HS-5 (cell line): ENCODE measurements at regions not wholly inside any gene's neighbourhood (a gene's known extent, or its start where the extent isn't known, plus 50 kb on each side); places are given as distances from the start of the nearest gene placed in this dataset.
"Not testable (repeated sequence)": the region's sequence is repeated elsewhere in the genome, so short reads cannot be mapped to it uniquely, and the experiment has no call there.

Experiments used
- DNase-seq: peaks from one replicate; pipeline ENCODE4 v3.0.0-alpha.2; 2012; ENCODE audit warnings: low read depth

DNA sequence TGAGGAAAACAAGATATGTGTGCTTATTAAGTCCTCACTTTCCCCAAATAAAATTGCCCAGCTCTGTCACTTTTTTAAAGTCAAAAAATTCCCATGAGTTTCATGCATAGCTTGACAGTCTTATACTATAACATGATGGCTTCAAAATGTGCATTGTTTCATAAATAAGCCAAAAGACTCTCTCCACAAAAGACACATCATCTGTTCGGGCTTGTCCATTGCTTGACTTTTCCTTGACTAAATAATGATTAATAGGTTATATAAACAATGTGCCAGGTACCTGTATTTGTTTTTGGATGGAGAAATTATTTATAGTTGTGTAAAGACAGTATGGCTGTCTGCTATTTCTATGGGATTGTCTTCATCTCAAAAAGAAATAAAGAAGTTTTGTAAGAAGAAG lies 329.2 kb upstream of the KLF3 start:
- no peak for DNase-seq

DNA sequence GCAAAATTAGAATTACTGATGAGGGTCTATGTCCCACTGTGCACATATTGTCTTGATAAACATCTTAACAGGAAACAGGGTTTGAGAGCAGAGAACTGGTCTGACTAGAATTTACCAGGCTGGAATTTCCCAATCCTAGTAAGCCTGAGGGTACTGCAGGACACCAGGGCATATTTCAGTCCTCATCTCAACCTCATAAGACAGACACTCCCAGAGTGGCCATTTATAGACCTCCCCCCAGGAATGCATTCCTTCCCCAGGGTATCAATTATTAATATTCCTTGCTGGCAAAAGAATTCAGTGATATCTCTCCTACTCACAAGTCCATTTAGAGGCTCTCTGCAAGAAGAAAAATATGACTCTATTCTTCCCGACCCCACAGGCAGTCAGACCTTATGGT lies 325.1 kb upstream of the KLF3 start:
- not testable (repeated sequence) for DNase-seq

DNA sequence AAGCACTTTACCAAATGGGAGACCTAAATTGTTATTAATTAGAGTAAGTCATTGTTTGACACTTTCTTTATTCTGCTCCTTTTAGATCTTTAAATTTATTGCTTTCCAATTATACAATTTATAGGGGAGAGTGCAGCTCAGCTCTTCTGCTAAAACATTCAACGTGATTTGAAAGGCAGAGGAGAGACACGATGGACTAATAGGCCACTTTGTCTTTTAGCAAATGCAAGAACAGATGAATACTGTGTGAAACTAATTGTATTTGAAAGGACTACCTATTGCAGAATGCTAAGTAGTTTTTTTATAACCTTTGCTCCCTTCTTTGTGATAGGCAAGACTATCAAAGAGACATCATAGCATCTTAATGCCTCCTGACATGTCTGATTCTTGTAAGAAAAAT lies 320.4 kb upstream of the KLF3 start:
- no peak for DNase-seq

DNA sequence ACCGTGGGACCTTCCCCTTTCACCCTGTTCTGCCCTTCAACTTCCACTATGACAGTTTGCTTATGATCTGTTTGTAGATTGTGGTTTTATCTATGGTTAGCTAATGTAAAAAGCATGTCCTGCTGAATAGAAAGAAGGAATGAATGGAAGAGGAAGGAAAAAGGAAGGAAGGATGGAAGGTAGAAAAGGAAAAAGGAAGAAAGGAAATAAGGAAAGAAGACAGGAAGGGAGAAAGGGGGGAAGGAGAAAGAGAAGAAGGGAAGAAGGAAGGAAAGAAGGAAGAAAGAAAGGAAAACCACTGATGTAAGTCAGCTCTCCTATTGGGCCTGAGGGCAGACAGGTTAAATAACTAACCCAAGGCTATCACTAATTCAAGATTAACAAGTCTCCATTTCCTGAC lies 319.1 kb upstream of the KLF3 start:
- DNase-seq = no peak

DNA sequence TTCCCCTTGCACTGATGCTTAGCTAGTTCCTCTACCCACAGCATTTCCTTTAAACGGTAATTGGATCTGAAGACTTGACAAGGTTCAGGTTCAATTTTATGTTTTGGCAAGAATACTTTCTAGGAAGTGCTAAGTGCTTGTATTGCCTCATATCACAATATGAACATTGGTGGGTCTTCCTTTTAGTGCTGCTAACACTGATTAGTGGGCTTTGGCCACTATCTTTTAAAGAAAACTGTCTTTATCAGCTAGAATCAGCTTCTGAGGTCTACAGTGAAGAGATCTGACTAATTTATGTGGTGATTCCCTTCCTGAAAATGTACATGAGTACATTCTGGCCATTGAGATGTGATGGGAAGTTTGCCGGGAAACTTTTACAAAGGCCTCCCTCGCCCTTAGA lies 316.7 kb upstream of the KLF3 start:
- no peak for DNase-seq

DNA sequence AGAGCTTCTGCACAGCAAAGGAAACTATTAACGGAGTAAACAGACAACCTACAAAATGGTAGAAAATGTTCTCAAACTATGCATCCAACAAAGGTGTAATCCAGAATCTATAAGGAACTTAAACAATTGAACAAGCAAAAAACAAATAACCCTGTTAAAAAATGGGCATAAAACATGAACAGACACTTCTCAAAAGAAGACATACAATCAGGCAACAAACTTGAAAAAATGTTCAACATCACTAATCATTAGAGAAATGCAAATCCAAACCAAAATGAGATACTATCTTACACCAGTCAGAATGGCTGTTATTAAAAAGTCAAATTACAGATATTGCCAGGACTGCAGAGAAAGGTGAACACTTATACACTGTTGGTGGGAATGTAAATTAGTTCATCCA lies 309.6 kb upstream of the KLF3 start:
- no peak for DNase-seq

DNA sequence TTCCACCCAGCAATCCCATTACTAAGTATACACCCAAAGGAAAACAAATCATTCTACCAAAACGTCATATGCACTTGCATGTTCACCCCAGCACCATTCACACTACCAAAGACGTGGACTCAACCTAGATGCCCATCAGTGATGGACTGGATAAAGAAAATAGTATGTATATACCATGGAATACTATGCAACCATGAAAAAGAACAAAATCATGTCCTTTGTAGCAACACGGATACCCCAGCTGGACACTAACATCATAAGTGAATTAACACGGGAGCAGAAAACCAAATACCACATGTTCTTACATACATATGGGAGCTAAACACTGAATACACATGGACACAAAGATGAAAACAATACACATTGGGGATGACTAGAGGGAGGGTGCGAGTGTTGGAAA lies 309.1 kb upstream of the KLF3 start:
- DNase-seq = no peak

DNA sequence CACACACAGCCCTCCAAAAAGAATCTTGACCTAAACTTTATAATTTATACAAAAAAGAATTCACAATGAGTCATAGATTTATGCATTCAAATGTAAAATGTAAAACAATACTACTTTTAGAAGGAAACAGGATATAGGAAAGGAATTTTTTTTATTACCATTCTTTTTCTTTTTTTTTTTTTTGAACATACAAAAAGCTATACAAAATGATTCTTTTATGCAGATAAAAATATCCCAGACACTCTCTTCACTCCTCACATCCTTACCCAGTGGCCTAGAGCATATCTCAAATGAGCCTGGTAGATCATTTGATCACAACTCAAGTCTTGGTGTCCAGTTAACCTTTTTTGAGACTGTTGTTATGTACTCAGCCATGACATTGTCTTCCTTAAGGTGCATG lies 307.3 kb upstream of the KLF3 start:
- no peak for DNase-seq

DNA sequence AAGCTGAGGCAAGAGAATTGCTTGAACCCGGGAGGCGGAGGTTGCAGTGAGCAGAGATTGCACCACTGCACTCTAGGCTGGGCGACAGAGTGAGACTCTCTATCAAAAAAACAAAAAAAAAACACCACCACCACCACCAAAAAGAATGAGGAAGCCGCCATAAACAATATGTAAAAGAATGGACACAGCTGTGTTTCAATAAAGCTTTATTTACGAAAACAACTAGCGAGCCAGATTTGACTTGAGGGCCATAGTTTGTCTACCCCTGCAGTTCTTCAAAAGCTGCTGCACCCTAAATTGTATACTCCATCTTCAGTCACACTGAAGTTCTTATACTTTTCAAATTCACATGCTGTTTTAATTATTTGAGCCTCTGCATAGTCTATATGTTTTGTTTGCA lies 306.5 kb upstream of the KLF3 start:
- DNase-seq = no peak

DNA sequence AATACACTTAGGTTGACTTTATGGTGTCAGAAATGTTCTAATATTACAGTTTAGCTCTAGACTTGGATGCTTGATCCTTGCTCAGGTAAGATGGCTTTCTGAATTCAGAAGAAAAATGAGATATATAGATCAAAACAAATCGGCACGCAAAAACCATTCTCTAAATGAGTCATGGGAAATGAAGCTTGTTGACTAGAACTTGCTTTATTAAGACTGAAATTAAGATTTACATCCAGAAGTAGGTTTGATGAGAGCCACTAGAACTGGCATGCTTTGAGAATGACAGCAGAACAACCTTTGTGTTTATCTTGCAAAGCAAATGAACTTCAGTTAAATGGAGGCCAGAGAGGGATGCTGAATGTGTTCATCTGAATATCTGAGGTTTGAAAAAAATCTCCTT lies 304.9 kb upstream of the KLF3 start:
- no peak for DNase-seq

DNA sequence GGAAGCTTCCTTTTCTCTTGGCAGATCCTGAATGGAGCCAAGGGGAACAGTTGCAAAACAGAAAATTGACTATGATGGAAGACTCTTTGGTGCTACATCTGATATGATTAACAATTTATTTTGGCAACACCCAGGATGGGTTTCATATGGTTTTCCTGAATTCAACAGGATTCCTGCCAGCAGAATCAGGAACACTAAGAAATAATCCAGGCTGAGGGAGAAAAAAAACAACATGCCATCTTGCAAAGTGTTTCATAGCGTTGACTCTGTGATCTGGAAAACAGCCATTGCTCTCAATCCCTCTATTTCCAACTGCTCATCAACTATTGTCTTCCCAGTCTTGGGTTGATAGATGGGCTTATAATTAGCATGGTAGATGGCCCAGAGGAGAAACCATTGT lies 303.8 kb upstream of the KLF3 start:
- no peak for DNase-seq

DNA sequence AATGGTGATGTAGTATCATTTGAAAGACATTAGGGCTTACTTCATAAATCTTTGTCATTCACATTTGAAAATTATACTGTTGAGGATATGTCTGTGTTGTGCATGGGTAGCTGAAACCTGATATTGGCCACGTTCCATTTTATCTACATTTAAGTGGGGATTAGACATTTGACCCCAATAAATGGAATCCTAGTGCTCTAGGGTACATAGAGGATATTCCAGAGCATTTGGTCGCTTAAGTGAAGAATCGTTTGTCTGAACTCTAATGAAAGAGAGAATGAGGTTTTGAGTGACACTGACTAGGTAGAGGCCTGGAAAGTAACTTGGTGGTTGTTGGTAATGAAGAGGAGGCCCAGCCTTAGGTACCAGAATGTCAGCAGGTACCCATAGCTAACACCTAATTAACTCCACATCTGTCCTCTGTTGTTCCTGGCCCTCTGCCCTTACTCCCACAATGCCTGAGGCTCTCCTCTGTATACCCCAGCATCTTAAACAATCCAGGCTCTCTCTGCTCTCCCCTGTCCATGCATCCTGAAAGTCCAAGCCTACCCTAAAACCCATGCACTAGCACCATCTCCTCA lies 299.5 kb upstream of the KLF3 start:
- DNase-seq = no peak

DNA sequence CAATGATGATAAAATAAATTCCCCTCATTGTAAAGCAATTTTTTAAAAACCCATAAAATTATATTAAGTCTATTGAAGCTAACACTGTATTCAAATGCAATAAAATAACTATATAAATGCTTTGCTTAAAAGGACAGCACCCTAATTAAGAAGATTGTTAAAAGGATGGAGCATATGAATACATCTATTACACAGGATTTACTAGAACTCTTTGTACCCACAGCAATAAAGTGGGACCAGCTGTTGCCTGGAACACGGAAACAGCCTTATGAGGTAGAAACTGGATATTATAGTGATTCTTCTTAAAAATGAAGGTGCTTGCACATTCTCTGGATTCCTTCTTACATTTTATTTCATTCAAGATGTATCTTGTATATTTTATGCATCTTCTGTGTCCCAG lies 298.7 kb upstream of the KLF3 start:
- no peak for DNase-seq

DNA sequence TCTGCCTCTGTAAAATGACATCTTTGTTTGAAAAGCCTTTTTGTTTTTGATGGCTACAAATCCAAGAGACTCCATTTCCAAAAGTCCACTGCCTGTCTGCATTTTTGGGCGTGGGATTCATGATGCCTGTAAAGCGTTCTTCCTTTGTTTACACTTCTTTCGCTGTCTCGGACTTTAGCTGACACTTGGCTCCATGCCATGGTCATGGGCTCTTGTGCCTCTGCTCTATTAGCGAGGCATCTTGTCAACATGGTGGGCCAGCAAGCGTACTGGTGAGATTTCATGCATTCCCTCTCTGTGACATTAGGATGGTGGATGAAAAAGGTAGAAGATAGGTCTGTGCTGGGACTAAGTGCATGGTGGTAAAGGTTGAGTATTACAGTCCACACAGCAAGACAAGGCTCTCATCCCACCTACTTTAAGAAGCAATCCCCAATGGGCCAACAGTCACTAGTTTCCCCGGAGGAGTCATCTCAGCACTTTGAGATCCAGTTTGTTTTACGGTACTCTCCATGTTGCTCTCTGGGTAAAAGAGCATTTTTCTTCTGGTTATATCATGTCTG lies 298.2 kb upstream of the KLF3 start:
- no peak for DNase-seq

DNA sequence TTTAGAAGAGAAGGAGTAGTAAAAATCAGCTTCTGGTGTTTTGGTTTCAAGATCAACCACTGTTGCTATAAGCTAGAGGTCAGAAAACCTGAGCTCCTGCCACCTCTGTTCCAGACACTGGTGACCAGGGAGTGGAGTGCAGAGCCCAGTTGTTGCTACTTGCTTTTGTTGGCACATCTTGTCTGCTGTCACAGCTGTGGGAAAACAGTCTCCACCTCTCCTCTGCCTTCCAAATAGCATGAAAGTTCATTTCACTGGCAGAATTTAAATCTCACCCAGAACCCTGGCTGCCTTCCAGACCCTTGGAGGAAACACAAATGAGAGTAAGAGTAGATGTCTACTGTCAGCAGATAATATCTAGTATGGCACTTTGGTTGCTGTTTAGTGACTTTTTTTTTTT lies 297.5 kb upstream of the KLF3 start:
- no peak for DNase-seq

DNA sequence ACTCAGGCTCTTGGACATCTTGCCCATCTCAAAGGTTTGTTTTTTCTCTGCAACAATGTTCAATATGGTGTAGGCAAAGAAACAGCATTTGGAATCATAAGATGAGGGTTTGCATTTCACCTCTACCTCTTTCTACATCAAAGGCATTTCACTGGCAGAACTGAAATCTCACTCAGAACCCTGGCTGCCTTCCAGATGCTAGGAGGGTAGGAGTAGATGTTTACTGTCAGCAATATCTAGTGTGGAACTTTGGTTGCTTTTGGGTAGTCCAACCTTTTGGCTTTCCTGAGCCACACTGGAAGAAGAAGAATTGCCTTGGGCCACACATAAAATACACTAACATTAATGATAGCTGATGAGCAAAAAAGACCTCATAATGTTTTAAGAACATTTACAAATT lies 297.0 kb upstream of the KLF3 start:
- DNase-seq = no peak

DNA sequence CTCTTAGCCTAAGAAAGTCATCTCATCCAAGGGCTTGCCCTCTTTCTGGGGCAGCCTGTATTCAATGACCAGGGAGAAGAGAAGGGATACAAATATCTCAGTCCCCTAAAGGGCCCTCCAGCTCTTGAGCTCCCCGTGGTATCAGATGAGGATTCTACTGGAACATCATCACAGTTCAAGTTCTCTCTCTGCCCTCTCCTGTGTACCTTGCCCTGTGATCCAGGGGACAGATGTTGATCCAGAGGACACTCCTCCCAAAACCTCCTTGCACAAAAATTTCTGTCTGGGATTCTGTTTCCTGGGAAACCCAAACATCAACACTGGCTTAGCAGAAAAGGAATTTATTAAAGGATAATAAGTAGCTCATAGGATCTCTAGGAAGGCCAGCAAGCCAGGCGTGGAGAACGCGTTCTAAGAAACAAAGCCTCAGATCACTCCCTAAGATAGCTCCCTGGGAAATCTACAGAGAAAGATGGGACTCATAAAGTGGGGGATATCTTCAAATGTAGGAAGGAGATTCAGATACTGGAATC lies 296.3 kb upstream of the KLF3 start:
- no peak for DNase-seq

DNA sequence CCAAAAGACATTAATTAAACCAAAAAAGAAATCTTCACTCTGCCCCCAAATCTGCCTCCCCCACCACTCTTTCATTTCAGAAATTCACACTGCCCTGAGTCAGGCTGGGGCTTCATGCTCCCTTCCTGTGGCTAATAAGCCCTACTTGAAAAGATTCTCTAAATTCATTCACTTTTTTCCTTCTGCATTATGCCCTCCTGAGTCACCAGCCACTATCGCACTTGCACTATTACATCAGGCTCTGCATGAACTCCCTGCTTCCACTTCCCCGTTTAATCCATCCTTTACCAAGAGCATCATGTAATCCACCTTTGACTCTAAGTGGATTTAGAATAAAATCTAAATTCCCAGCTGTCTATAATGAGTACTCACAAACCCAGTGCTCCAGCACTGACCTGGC lies 295.4 kb upstream of the KLF3 start:
- DNase-seq = peak; percentile 35

DNA sequence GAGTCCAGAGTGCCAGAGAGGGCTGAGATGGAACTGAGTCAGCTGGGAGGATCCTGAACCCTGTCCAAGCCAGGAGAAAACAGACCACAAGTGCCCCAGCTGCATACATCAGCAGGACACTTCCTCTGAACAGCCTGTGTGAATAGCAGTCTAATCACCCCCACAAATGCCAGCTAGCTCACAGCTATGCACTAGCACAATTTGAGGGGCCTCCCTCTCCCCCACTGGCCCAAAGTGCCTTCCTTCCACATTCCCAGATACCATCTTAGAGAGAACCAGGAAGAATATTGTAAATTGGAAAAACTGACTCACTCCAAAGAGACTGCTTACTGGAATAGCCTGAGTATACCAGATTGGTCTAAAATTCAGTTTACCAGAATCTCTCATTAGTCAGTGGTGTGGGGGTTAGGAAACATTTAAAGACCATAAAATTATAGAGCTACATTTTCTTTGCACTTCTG lies 292.6 kb upstream of the KLF3 start:
- peak; percentile 43 for DNase-seq

DNA sequence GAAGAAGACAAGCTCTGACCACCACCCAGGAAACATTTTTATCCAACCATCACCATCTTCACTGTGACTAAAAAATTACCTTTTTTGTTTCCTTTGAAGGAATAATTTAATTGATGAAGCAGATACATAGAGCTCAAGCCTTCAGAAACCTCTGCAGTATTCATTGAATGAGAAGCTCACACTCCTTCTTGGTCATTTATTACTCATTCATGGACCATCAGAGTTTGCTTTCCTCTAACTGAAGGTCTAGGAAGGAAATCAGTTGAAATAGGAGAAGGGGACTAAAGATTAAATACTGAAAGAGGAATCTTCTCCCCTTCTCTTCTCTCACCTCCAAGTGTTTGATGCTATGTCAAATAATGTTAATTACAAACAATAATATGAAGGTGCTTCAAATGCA lies 290.6 kb upstream of the KLF3 start:
- DNase-seq = no peak

DNA sequence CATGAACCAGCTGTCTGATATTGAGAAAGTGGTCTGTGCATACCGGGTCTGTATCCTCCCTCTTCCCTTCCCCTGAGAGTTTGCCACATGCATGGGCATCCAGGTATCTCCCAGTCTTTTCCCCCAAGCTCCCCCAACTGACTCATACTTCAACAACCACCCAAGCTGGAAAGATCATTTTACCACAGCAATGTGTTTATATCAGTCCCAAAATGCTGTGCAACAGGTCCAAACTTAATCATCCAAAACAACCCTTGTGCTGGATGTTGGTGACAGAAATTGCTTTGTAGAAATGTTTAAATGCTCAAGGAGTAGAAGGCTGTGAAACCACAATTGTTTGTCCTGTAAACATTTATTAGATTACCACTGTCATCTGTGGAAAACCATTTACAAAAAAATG lies 286.8 kb upstream of the KLF3 start:
- DNase-seq = no peak

DNA sequence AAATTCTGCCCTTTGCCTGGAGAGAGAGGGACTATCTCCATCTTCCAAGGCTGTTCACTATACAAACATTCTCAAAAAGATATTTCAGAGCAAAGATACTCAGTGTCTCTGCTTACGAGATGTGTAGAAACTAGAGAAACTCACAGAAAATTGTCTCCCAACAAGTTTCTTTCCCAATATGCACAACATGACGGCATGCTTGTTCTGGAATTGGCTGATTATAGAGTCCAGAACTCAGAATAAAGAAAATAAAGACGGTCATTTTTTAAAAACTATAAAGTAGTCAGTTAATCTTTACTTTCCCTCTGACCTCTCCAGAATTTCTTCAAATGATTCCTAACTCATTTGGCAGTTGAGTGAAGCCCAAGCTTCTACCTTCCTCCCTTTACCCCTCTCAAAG lies 285.5 kb upstream of the KLF3 start:
- DNase-seq = no peak

DNA sequence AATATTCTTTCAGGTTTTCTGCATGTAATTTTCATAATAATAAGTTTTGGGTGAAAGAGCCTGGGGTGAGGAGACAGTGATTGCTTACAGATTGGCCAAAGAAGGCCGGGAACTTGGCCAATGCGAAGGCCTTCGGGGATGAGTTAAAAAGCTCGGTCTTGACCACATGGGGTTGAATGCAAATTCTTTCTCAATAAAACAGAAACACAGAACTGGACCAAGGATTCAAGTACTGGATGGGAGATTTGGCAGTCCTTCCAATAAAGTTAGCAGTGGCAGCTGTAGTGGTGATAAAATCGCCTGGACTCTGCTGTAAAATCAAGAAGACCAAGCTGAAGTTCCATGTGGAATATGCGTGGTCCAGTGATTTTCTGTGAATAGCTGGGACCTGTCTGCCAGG lies 282.2 kb upstream of the KLF3 start:
- no peak for DNase-seq

DNA sequence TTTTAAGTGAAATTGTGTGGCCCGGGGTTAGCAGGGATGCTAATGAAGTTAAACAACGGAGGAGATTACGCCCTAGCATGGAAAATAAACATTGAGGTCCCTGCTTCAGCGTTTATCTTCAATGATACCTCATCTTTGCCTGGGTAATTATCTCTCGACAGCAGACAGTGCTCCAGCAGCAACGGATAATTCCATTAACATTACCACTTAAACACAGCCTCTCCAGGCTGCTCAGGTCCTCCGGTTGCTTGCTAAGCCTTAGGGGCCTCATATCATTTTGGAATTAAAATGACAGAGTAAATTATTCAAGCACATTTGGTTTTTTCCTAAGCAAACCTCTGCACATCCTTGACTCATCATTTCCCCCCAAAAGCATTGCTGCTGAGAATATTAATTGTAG lies 281.5 kb upstream of the KLF3 start:
- no peak for DNase-seq
